HG03135 (cell line): ENCODE measurements at regions not wholly inside any gene's neighbourhood (a gene's known extent, or its start where the extent isn't known, plus 50 kb on each side); places are given as distances from the start of the nearest gene placed in this dataset.
A peak's percentile ranks its signal among the peaks of the same experiment; 100 is the strongest.

ENCODE experiments used
- ATAC-seq: cut with Tn5 transposase; IDR thresholded peaks from one replicate; pipeline ENCODE4 v1.9.1; 2021; ENCODE audit warnings: mild to moderate bottlenecking, moderate library complexity; ENCODE audit not compliant: unreplicated experiment

DNA sequence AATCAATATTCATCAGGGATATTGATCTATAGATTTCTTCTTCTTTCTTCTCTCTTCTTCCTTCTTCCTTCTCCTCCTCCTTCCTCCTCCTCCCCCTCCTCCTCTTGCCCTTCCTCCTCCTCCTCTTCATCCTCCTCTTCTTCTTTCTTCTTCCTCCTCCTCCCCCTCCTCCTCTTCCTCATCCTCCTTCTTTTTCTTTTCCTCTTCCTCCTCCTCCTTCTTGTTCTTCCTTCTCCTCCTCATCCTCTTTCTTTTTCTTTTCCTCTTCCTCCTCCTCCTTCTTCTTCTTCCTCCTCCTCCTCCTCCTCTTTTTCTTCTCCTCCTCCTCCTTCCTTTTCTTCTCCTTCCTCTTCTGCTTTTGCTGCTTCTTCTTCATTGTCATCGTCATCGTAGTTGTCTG, 52.4 kb upstream of the SERINC1 start:
- ATAC-seq, result no peak

DNA sequence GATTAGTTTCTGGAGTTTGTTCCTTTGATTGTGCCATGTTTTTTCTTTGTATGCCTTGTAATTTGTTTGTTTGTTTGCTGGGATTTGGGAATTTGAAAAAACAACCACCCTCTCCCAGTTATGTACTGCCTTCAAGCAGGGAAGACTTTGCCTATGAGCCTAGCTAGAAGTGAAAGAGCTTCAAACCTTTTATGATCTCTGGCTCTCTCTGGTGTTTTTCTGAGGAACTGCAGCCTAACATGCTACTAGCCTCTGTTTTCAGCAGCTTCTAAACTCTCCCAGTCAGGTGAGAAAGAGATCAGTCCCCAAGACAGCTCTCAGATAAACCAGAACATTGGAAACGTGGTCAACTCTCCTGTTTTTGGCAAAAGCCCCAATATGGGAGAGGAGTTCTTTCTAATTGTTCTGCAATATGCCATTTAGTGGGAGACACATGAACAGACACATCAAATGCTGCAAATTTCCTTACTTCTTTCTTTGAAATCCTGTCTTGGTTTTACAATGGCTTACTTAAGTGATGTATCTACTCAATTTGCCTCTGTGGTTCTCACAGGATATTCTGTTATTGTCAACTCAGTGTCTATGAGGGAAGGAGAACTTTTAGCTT, 58.9 kb upstream of the SERINC1 start:
- ATAC-seq, result peak; percentile 94

GRCh38 chr6:122548281-122548680, 61.9 kb upstream of the PKIB start:
- ATAC-seq, result no peak

- no peak for ATAC-seq
These were observed 61.4 kb upstream of the PKIB start for GRCh38 chr6:122548820-122549219.

- no peak for ATAC-seq
These were observed 56.5 kb upstream of the PKIB start for GRCh38 chr6:122553697-122554096.

DNA sequence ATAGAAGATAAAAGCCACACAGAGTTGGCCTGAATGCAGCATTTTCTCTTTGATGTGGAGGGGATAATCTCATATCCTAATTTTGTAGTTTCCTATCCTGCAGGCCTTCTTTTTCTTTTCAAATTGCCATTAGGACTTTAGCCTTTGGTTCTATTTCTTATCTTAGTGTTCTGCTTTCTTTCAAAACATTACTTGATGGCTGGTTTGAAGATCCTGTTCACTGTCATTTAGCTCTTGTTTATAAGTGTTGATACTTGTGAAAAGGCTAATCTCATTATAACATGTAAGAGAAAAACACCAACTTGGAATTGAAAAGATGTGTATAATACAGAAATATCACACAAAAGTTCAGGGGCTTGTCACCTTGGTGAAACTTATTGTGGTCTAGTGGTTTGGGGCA, 54.6 kb upstream of the PKIB start:
- ATAC-seq, result no peak

- no peak for ATAC-seq
These were observed 52.1 kb upstream of the PKIB start for GRCh38 chr6:122558080-122558479.
